ENCODE measurements at regions not wholly inside any gene's neighbourhood (a gene's known extent, or its start where the extent isn't known, plus 50 kb on each side); places are given as distances from the start of the nearest gene placed in this dataset.

- H2BK12ac ChIP-seq (ENCODE audit: low read depth, low read length): peak overlapping the region; percentile 91
- H3K27ac ChIP-seq (ENCODE audit: low read depth, low read length): peak overlapping the region; percentile 52; the same call in 1 of the 2 replicates
- H3K4me3 ChIP-seq (ENCODE audit: extremely low read depth in 1 of 4, insufficient read depth in 2 of 4, low read depth in 3 of 4, low read length in 4 of 4): peak overlapping the region in 1 of 4 experiments; percentile 23; a peak in 1 of 8 replicates
- H3K27me3 ChIP-seq (replicated peaks in 1 of 4; ENCODE audit: control insufficient read depth in 3 of 4, extremely low read depth in 1 of 4, insufficient read depth in 3 of 4, low read length in 3 of 4): no peaks in the 10 kb centered on the region
- peak overlapping the region; percentile 74 for H2AFZ ChIP-seq (ENCODE audit: low read length)
- H4K20me1 ChIP-seq (replicated peaks in 1 of 2; ENCODE audit: control insufficient read depth in 1 of 2, insufficient read depth in 2 of 2, low read length in 2 of 2): no peaks in the 10 kb centered on the region
- H3K23ac ChIP-seq (ENCODE audit: insufficient read length): no peak overlapping the region
- peaks cover 10 to 28% (median 19%) of the 10 kb centered on the region in 4 experiments for H3K4me1 ChIP-seq (replicated peaks in 1 of 4; ENCODE audit: control insufficient read depth in 3 of 4, insufficient read depth in 4 of 4, low read length in 3 of 4)
- H2BK15ac ChIP-seq (ENCODE audit: low read length): peak overlapping the region; percentile 24; the same call in 1 of the 2 replicates
- H3K14ac ChIP-seq (ENCODE audit: insufficient read length): no peak overlapping the region
- no peak overlapping the region for H3K56ac ChIP-seq (replicated peaks; ENCODE audit: insufficient read length, low read depth, low read length)
- FAIRE-seq (no peak), DNase-seq (ENCODE audit: low read depth in 1 of 2, low spot score in 2 of 2) (peak in 1 of 2 experiments; percentile 38)
- peaks cover 3 to 8% of the 10 kb centered on the region in 2 experiments; a peak in 3 of 4 replicates for H3K9me3 ChIP-seq (ENCODE audit: insufficient read depth in 2 of 2, low read depth in 1 of 2, low read length in 1 of 2)
- peak overlapping the region; percentile 17 for H3K4ac ChIP-seq (replicated peaks; ENCODE audit: insufficient read length, low read depth, low read length)
- H3K79me2 ChIP-seq (ENCODE audit: control insufficient read depth in 1 of 2, insufficient read depth in 2 of 2, low read length in 2 of 2): no peaks in the 10 kb centered on the region
- peak overlapping the region; percentile 75 for H2BK120ac ChIP-seq (replicated peaks; ENCODE audit: low read depth, low read length)
- no peak overlapping the region for H4K8ac ChIP-seq (ENCODE audit: extremely low read depth, insufficient read depth, low read length)
- H4K91ac ChIP-seq (replicated peaks; ENCODE audit: insufficient read length, low read length): peak overlapping the region; percentile 75
- H2BK5ac ChIP-seq (ENCODE audit: low read depth, low read length): peak overlapping the region; percentile 90
- WGBS, 2 experiments (ENCODE audit: extremely low coverage in 1 of 2, insufficient coverage in 1 of 2, insufficient read length in 1 of 2, insufficient replicate concordance in 2 of 2, low coverage in 1 of 2, low lambda C conversion rate in 2 of 2, missing lambda C conversion rate in 1 of 2): 66% methylated on average over 12 of the region's 12 CpGs; no CpG with 5 or more reads in 1 of the 2 experiments
- H2AK5ac ChIP-seq (ENCODE audit: low read depth, low read length): 0 out of 2 replicates have a peak overlapping the region, but pooled peaks have one; percentile 1
- no peaks in the 10 kb centered on the region for H3K79me1 ChIP-seq (ENCODE audit: low read depth, low read length)
- ChIA-PET POLR2A (ENCODE audit: partially characterized antibody) (interaction anchor here (1.1 to 1.6 kb wide), 2 partner anchors 9 to 11 kb away, joined by 3 to 5 read pairs; no protein-coding TSS in a partner anchor), CTCF (ENCODE audit: partially characterized antibody) (interaction anchor here (0.7 kb wide), 2 partner anchors 8 to 87 kb away, joined by 3 read pairs; no protein-coding TSS in a partner anchor)
- peak overlapping the region; percentile 95 for H3K18ac ChIP-seq (ENCODE audit: extremely low read depth, low read length)
- peak overlapping the region; percentile 10 for H4K5ac ChIP-seq (ENCODE audit: insufficient read length, low read depth, low read length)
- H3K4me2 ChIP-seq (ENCODE audit: insufficient read depth in 1 of 2, low read depth in 2 of 2, low read length in 2 of 2): peak overlapping the region; percentile 49 to 55; a peak in 3 of 4 replicates
- H3K23me2 ChIP-seq (ENCODE audit: low read depth, low read length): 0 out of 2 replicates have a peak, but pooled peaks cover 5% of the 10 kb centered on the region
- H3K9ac ChIP-seq (replicated peaks in 1 of 4; ENCODE audit: extremely low read depth in 1 of 4, low read depth in 3 of 4, low read length in 3 of 4): peak overlapping the region in 1 of 4 experiments; percentile 6; a peak in 1 of 7 replicates
- no peaks in the 10 kb centered on the region for H3K36me3 ChIP-seq (ENCODE audit: control insufficient read depth in 2 of 4, insufficient read depth in 4 of 4, low read length in 3 of 4)
- H2BK20ac ChIP-seq (ENCODE audit: low read length): peak overlapping the region; percentile 80
- TF ChIP-seq HDAC2 (IDR thresholded peaks at IDR 0.05; ENCODE audit: borderline replicate concordance in 1 of 2, low read depth in 2 of 2, low read length in 2 of 2) (no peak), JUND (IDR thresholded peaks at IDR 0.05; ENCODE audit: low read length) (no peak), CHD1 (IDR thresholded peaks at IDR 0.05; ENCODE audit: low read depth, low read length) (no peak), ASH2L (IDR thresholded peaks at IDR 0.05; ENCODE audit: low read length) (no peak), TCF12 (IDR thresholded peaks at IDR 0.05; ENCODE audit: low read depth, low read length) (no peak), HDAC6 (IDR thresholded peaks at IDR 0.05; ENCODE audit: low read depth, low read length) (no peak), EGR1 (IDR thresholded peaks at IDR 0.05; ENCODE audit: borderline replicate concordance, low read depth, low read length) (no peak), TBP (IDR thresholded peaks at IDR 0.05; ENCODE audit: low read depth, low read length) (no peak), KDM5A (IDR thresholded peaks at IDR 0.05; ENCODE audit: low read length) (no peak), BRCA1 (IDR thresholded peaks at IDR 0.05; ENCODE audit: low read depth, low read length) (no peak), SIX5 (IDR thresholded peaks at IDR 0.05; ENCODE audit: low read depth, low read length) (no peak), SP2 (IDR thresholded peaks at IDR 0.05; ENCODE audit: low read length) (no peak)
Observed at GRCh38 chr2:234632527-234633391, 135.9 kb upstream of the ARL4C start.
